Breast epithelium (tissue), 4 donors: ENCODE measurements at regions not wholly inside any gene's neighbourhood (a gene's known extent, or its start where the extent isn't known, plus 50 kb on each side); places are given as distances from the start of the nearest gene placed in this dataset.

Experiments used
- DNase-seq, 2 donors: peaks; one replicate each; pipeline ENCODE4 v3.0.0-alpha.2; 2019; ENCODE audit warnings: low spot score in 2 of 2
- H3K27ac ChIP-seq, 2 donors: fragments of 200-600 bp; sonication (generic) in 1 of 2; one replicate each; pipeline ENCODE4 v1.5.1; 2016 to 2019; ENCODE audit warnings: mild to moderate bottlenecking in 1 of 2
- H3K27me3 ChIP-seq, 2 donors: fragments of 200-600 bp; sonication (generic) in 1 of 2; one replicate each; pipeline versions ENCODE4 v1.5.1 to v1.6.0; 2017 to 2019; ENCODE audit warnings: control low read depth in 1 of 2, mild to moderate bottlenecking in 1 of 2
- H3K36me3 ChIP-seq: fragments of 200-600 bp; one replicate; pipeline ENCODE4 v1.5.1; 2019
- H3K4me1 ChIP-seq, 2 donors: fragments of 200-600 bp; sonication (generic); one replicate each; pipeline ENCODE4 v1.5.1; 2016 to 2019; ENCODE audit warnings: control low read depth in 1 of 2
- H3K4me3 ChIP-seq, 3 donors: fragments of 200-600 bp; sonication (generic); 1 replicate in 2 of 3; 2 replicates in 1 of 3; pipeline ENCODE4 v1.5.1; 2016 to 2019; ENCODE audit warnings: mild to moderate bottlenecking in 3 of 3, moderate library complexity in 2 of 3
- H3K9me3 ChIP-seq, 2 donors: fragments of 200-600 bp; sonication (generic) in 1 of 2; one replicate each; pipeline ENCODE4 v1.5.1; 2016 to 2019; ENCODE audit warnings: control low read depth in 1 of 2
- POLR2A ChIP-seq: fragments of 450-650 bp; IDR thresholded peaks from one replicate; pipeline ENCODE4 v1.6.1; 2016; ENCODE audit warnings: antibody characterized with exemption, mild to moderate bottlenecking, moderate library complexity
- POLR2AphosphoS5 ChIP-seq, 3 donors: sonication (generic); formaldehyde crosslinking; IDR thresholded peaks; one replicate each; pipeline ENCODE4 v1.6.1; 2017; ENCODE audit warnings: antibody characterized with exemption in 3 of 3
- intact Hi-C: fragments of 100-400 bp; cut with DNase I; formaldehyde crosslinking; loops from one replicate; pipeline ENCODE4 v1.15.1; 2023; ENCODE audit warnings: low total_unique reads
- TF ChIP-seq, protein P1 (sequence below), 3 donors: fragments of 450-650 bp; IDR thresholded peaks; one replicate each; pipeline ENCODE4 v1.5.1; 2016 to 2017; ENCODE audit warnings: antibody characterized with exemption in 3 of 3, mild to moderate bottlenecking in 3 of 3, moderate library complexity in 3 of 3

GRCh38 chr9:80465556-80465955 lies 893.8 kb downstream of the TLE4 start:
- H3K27me3 ChIP-seq: no peaks in the 10 kb centered on the region
- no peak for DNase-seq
- intact Hi-C loops: no loop called here
- TF ChIP-seq POLR2AphosphoS5 (IDR thresholded peaks at IDR 0.05) (no peak), POLR2A (no peak)
- TF ChIP-seq, protein P1, sequence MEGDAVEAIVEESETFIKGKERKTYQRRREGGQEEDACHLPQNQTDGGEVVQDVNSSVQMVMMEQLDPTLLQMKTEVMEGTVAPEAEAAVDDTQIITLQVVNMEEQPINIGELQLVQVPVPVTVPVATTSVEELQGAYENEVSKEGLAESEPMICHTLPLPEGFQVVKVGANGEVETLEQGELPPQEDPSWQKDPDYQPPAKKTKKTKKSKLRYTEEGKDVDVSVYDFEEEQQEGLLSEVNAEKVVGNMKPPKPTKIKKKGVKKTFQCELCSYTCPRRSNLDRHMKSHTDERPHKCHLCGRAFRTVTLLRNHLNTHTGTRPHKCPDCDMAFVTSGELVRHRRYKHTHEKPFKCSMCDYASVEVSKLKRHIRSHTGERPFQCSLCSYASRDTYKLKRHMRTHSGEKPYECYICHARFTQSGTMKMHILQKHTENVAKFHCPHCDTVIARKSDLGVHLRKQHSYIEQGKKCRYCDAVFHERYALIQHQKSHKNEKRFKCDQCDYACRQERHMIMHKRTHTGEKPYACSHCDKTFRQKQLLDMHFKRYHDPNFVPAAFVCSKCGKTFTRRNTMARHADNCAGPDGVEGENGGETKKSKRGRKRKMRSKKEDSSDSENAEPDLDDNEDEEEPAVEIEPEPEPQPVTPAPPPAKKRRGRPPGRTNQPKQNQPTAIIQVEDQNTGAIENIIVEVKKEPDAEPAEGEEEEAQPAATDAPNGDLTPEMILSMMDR (IDR thresholded peaks at IDR 0.05): no peak
- H3K9me3 ChIP-seq: no peaks in the 10 kb centered on the region
- no peak overlapping the region for H3K4me3 ChIP-seq
- no peak overlapping the region for H3K27ac ChIP-seq
- H3K4me1 ChIP-seq: no peaks in the 10 kb centered on the region
- no peaks in the 10 kb centered on the region for H3K36me3 ChIP-seq

GRCh38 chr9:80449513-80449912 lies 877.7 kb downstream of the TLE4 start:
- no peaks in the 10 kb centered on the region for H3K36me3 ChIP-seq
- no peaks in the 10 kb centered on the region for H3K27me3 ChIP-seq
- intact Hi-C loops: no loop called here
- DNase-seq: no peak
- no peak overlapping the region for H3K4me3 ChIP-seq
- peaks cover 0 to 4% of the 10 kb centered on the region in 2 donors for H3K9me3 ChIP-seq
- TF ChIP-seq, protein P1 (IDR thresholded peaks at IDR 0.05): no peak
- TF ChIP-seq POLR2AphosphoS5 (IDR thresholded peaks at IDR 0.05) (no peak), POLR2A (no peak)
- H3K27ac ChIP-seq: no peak overlapping the region
- H3K4me1 ChIP-seq: no peaks in the 10 kb centered on the region

DNA sequence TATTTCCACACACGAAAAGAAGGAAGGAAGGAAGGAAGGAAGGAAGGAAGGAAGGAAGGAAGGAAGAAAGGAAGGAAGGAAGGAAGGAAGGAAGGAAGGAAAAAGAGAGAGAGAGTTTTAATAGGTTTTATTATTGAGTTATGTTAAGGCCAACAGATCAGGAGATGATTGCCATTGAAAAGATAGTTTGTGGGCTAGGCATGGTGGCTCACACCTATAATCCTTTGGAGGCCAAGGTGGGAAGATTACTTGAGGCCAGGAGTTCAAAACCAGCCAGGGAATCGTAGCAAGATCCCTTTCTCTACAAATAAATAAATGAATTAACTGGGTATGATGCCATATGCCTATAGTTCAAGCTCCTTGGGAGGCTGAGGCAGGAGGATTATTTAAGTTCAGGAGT lies 877.2 kb downstream of the TLE4 start:
- Histone ChIP-seq H3K27me3 (no peaks in the 10 kb centered on the region), H3K9me3 (peaks cover 0 to 4% of the 10 kb centered on the region in 2 donors), H3K36me3 (no peaks in the 10 kb centered on the region), H3K4me3 (no peak overlapping the region), H3K4me1 (no peaks in the 10 kb centered on the region), H3K27ac (no peak overlapping the region)
- TF ChIP-seq POLR2A: no peak
- intact Hi-C loops: no loop called here
- DNase-seq: no peak

GRCh38 chr9:80447876-80448275 lies 876.1 kb downstream of the TLE4 start:
- intact Hi-C loops: no loop called here
- no peaks in the 10 kb centered on the region for H3K27me3 ChIP-seq
- peaks cover 0 to 3% of the 10 kb centered on the region in 2 donors for H3K9me3 ChIP-seq
- DNase-seq: no peak
- no peak overlapping the region for H3K4me3 ChIP-seq
- TF ChIP-seq POLR2A (no peak), POLR2AphosphoS5 (IDR thresholded peaks at IDR 0.05) (no peak)
- TF ChIP-seq, protein P1 (IDR thresholded peaks at IDR 0.05): no peak
- no peak overlapping the region for H3K27ac ChIP-seq
- H3K4me1 ChIP-seq: no peaks in the 10 kb centered on the region
- no peaks in the 10 kb centered on the region for H3K36me3 ChIP-seq

GRCh38 chr9:80440724-80441123 lies 869.0 kb downstream of the TLE4 start:
- no peaks in the 10 kb centered on the region for H3K4me1 ChIP-seq
- H3K4me3 ChIP-seq: no peak overlapping the region

More at GRCh38 chr9:80440724-80441123, 869.0 kb downstream of the TLE4 start:
- intact Hi-C loops: no loop called here
- H3K9me3 ChIP-seq: no peaks in the 10 kb centered on the region
- no peaks in the 10 kb centered on the region for H3K36me3 ChIP-seq
- no peak overlapping the region for H3K27ac ChIP-seq
- TF ChIP-seq, protein P1 (IDR thresholded peaks at IDR 0.05): no peak
- TF ChIP-seq POLR2AphosphoS5 (IDR thresholded peaks at IDR 0.05) (no peak), POLR2A (no peak)
- H3K27me3 ChIP-seq: no peaks in the 10 kb centered on the region
- no peak for DNase-seq
